Testis (tissue), 2 donors: ENCODE measurements at regions not wholly inside any gene's neighbourhood (a gene's known extent, or its start where the extent isn't known, plus 50 kb on each side); places are given as distances from the start of the nearest gene placed in this dataset.

Experiments used
- CTCF ChIP-seq, 3 experiments: fragments of 450-650 bp in 2 of 3; fragments of 200-600 bp in 1 of 3; sonication (generic) in 1 of 3; IDR thresholded peaks; one replicate each; pipeline ENCODE4 v1.5.1; 2016 to 2019; ENCODE audit warnings: antibody characterized with exemption in 3 of 3, mild to moderate bottlenecking in 2 of 3, moderate library complexity in 1 of 3
- POLR2A ChIP-seq: fragments of 450-650 bp; IDR thresholded peaks from one replicate; pipeline ENCODE4 v1.6.1; 2017; ENCODE audit warnings: antibody characterized with exemption, mild to moderate bottlenecking, moderate library complexity

- TF ChIP-seq POLR2A (no peak), CTCF (IDR thresholded peaks at IDR 0.05) (no peak)
Measured at GRCh38 chr11:19530505-19530904, 182.1 kb upstream of the NAV2 start.
